ENCODE measurements at regions not wholly inside any gene's neighbourhood (a gene's known extent, or its start where the extent isn't known, plus 50 kb on each side); places are given as distances from the start of the nearest gene placed in this dataset.

DNA sequence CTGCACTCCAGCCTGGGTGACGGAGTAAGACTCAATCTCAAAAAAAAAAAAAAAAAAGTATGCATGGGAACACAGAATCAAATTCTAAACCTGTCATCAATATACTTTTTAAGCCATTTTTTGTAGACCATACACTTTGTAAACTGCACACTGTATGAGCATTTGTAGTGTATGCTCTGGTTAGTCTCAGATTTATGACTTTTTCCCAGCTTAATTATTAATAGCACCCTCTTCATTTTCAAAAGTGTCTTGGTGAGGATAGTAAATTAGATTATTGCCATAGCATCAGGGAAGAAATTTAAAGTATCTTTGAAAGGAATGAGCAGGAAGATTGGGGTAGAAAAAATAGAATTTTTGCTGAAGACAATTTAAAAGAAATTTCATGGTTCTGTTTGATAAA is 330.8 kb upstream of the RSPO3 start:
- Histone ChIP-seq H3K36me3 (no peaks in the 10 kb centered on the region), H3K27ac (no peak overlapping the region), H3K4me3 (ENCODE audit: low read depth in 1 of 2, low read length in 1 of 2) (no peak overlapping the region), H3K4me1 (ENCODE audit: control insufficient read depth in 1 of 2, insufficient read depth in 1 of 2, low read depth in 1 of 2, low read length in 1 of 2) (no peaks in the 10 kb centered on the region), H3K9me3 (no peaks in the 10 kb centered on the region), H3K27me3 (no peaks in the 10 kb centered on the region)
- TF ChIP-seq CTCF (IDR thresholded peaks at IDR 0.05): no peak

GRCh38 chr6:126788861-126789365 is 329.6 kb upstream of the RSPO3 start:
- no peak for TF ChIP-seq CTCF (IDR thresholded peaks at IDR 0.05)
- Histone ChIP-seq H3K4me1 (ENCODE audit: control insufficient read depth in 1 of 2, insufficient read depth in 1 of 2, low read depth in 1 of 2, low read length in 1 of 2) (no peaks in the 10 kb centered on the region), H3K27me3 (no peaks in the 10 kb centered on the region), H3K4me3 (ENCODE audit: low read depth in 1 of 2, low read length in 1 of 2) (no peak overlapping the region), H3K9me3 (no peaks in the 10 kb centered on the region), H3K36me3 (no peaks in the 10 kb centered on the region), H3K27ac (no peak overlapping the region)

DNA sequence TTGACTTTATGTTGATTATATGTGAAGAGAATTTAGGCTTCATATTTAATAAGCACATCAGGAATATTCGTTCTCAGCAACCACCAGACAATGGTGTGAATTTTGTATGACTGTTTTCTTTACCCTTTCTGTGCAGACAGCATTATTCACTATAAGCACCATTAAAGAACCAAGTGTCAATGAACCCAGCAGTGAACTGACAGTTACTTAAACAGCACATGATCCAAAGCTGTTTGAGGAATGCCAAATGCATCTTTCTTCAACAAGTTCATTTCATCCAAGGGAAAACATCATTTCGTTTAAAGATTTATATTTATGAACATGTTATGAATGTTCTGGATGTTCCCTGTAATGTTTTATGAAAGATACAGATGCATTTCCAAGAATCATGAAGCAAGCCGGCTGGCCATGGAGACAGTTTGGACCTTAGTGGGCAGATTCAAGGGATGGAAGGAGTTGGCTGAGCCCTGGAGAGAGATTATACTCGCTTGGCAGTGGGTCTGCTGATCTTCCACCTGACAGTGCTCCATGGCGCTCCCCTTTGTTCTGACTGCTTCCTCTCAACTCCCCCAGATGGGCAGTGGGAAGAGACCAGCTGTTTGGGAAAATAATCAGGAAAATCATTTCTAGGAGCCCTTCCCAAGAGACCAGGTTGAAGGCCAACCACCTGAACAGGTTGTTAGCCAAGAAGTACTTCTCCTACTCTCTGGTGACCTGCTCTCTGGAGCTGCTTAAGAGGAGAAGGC is 326.0 kb upstream of the RSPO3 start:
- TF ChIP-seq CTCF (IDR thresholded peaks at IDR 0.05): no peak
- no peak overlapping the region for H3K4me3 ChIP-seq (ENCODE audit: low read depth in 1 of 2, low read length in 1 of 2)
- H3K27ac ChIP-seq: no peak overlapping the region

DNA sequence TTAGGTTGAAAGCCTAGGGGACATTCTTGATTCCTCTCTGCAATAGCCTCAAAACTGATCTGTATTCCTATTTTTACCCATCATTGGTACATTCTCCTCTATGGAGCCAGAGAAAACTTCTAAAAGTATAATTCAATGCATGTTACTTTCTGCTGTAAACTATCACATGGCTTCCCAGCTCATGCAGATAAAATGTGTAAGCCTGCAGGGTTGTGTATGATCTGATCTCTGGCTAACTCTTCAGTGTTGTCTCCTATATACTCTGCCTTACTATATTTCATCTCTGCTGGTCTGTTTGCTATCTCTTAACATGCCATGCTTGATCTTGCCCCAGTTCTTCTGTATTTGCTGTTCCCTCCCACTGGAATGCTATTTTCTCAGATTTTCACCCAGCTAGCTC is 323.3 kb upstream of the RSPO3 start:
- Histone ChIP-seq H3K36me3 (no peaks in the 10 kb centered on the region), H3K4me3 (ENCODE audit: low read depth in 1 of 2, low read length in 1 of 2) (no peak overlapping the region), H3K9me3 (no peaks in the 10 kb centered on the region), H3K4me1 (ENCODE audit: control insufficient read depth in 1 of 2, insufficient read depth in 1 of 2, low read depth in 1 of 2, low read length in 1 of 2) (no peaks in the 10 kb centered on the region), H3K27ac (no peak overlapping the region), H3K27me3 (no peaks in the 10 kb centered on the region)
- TF ChIP-seq CTCF (IDR thresholded peaks at IDR 0.05): no peak

More for the DNA sequence above, 326.0 kb upstream of the RSPO3 start:
- H3K9me3 ChIP-seq: no peaks in the 10 kb centered on the region
- no peaks in the 10 kb centered on the region for H3K4me1 ChIP-seq (ENCODE audit: control insufficient read depth in 1 of 2, insufficient read depth in 1 of 2, low read depth in 1 of 2, low read length in 1 of 2)
- no peaks in the 10 kb centered on the region for H3K36me3 ChIP-seq
- no peaks in the 10 kb centered on the region for H3K27me3 ChIP-seq

GRCh38 chr6:126797981-126798380 is 320.5 kb upstream of the RSPO3 start:
- no peaks in the 10 kb centered on the region for H3K9me3 ChIP-seq
- no peak overlapping the region for H3K27ac ChIP-seq
- no peaks in the 10 kb centered on the region for H3K4me1 ChIP-seq (ENCODE audit: control insufficient read depth in 1 of 2, insufficient read depth in 1 of 2, low read depth in 1 of 2, low read length in 1 of 2)
- no peak for TF ChIP-seq CTCF (IDR thresholded peaks at IDR 0.05)
- H3K27me3 ChIP-seq: no peaks in the 10 kb centered on the region
- no peak overlapping the region for H3K4me3 ChIP-seq (ENCODE audit: low read depth in 1 of 2, low read length in 1 of 2)
- no peaks in the 10 kb centered on the region for H3K36me3 ChIP-seq

Data from neutrophil (primary cell).